GM21447 (cell line): ENCODE measurements at regions not wholly inside any gene's neighbourhood (a gene's known extent, or its start where the extent isn't known, plus 50 kb on each side); places are given as distances from the start of the nearest gene placed in this dataset.
"Not testable (repeated sequence)": the region's sequence is repeated elsewhere in the genome, so short reads cannot be mapped to it uniquely, and the experiment has no call there.

Source experiments
- ATAC-seq: cut with Tn5 transposase; IDR thresholded peaks from one replicate; pipeline ENCODE4 v1.9.1; 2021; ENCODE audit not compliant: unreplicated experiment

GRCh38 chr1:200496937-200497336 lies 87.1 kb upstream of the ZNF281 start:
- ATAC-seq, result no peak

DNA sequence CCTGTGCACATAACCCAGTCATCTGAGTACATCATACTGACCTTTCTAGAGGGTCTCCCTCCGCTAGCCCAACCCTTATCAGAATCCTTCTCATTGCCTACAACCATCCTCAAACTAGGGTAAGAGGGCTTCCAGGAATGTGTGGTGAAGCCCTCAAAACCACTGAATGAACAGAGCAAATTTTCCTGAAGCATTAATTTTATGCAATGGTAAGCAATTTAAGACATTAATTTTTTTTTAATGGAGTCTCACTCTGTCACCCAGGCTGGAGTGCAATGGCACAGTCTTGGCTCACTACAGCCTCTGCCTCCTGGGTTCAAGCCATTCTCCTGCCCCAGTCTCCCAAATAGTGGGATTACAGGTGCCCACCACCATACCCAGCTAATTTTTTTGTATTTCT lies 86.1 kb upstream of the ZNF281 start:
- ATAC-seq, result no peak

GRCh38 chr1:200493344-200493743 lies 83.5 kb upstream of the ZNF281 start:
- ATAC-seq, result no peak

DNA sequence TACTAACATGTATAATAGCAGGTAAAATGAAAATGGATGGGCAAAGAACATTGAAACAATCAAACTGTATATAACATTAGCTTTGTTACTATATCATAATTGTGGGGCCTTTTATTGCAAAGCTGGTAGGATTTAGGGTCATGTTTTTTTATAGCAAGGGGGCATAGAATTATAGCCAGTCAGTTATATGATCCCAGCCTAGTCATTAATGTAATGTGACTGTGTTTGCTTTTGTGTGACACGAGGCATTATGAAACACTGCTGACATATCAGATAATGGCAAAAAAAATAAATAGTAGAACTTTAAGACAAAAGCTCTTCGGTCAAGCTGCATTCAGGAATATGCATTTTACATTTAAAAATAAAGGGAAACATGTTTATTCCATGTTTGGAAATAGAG lies 81.3 kb upstream of the ZNF281 start:
- no peak for ATAC-seq

DNA sequence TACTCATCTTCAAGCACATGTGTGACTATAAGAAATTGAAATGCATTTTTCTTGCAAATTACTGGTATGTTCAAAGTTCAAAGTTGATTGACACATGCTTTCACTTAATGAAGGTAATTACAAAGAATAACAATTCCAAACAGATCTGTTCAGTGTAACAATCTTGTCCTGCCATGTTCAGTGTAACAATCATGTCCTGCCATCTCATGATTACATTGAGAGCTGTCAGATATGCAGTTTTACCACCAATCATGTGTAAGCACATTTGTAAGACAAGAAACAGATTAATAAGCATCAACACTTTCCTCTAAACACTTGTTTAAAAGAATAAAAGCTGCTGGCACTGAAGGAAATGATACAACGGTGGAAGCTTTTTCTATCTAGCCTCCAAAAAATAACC lies 80.3 kb upstream of the ZNF281 start:
- no peak for ATAC-seq

DNA sequence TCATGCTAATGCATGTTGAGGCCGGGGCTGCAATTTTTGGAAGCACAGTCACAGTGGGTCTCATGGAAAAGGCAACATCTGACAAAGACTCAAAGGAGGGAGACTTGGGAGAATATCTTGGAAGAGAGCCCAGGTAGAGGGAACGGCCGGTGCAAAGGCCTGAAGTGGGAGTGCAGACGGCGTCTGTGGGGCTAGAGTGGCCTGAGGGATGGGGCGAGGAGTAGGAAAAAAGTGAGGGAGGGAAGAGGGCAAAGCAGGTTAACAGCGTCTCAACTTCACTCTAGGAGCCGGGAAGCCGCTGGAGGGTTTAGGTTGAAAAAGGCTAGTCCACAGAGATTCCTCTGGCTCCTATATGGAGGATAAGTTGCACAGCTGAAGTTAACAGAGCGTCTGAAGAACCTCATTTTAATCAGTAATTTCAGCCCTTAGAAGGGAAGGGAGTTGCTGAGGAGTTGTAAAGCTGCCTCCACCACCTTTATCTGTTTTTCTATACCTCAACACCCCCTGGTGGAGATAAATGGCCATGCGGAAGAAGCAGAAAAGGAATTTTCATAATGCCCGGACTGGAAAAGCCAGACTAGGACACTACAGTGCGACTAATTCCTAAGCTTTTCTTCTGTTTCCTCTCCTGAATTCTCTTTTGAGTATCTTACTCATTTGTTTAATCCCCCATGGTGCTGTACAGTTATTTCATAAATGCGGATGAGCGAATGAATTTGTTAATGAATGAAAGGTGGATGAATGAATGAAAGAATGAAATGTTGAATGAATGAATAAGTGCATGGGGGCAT lies 78.7 kb upstream of the ZNF281 start:
- peak; percentile 67 for ATAC-seq

DNA sequence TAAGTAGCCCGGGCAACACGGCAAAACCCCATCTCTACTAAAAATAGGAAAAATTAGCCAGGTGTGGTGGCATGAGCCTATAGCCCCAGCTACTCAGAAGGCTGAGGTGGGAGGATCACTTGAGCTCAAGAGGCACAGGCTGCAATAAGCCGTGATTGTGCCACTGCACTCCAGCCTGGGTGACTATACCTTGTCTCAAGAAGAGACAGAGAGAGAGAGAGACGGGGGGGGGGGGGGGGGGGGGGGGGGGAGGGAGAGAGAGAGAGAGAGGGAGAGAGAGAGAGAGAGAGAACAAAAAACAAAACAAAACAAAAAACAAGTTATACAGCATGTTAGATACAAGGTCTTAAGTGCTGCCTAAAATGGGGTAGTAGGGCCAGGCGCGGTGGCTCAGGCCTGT lies 77.8 kb upstream of the ZNF281 start:
- ATAC-seq, result no peak

DNA sequence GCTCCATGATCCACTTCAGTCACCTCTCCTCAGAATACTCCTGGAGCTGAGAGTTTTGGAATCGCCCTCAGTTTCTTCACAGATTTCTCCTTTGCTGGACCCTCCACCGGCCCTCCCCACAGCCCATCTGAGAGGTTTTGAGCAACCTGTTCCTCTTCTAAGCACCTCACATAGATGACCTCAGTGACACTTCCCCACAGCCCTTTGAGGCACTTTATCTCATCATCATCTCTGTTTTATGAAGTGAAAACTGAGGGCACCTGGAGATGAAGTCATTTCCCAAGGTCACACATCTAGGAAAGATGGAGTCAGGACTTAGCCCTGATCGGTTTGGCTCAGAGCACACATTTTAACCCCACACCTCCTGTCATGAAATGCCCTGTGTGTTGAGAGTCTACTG lies 76.8 kb upstream of the ZNF281 start:
- no peak for ATAC-seq

GRCh38 chr1:200484438-200484946 lies 74.7 kb upstream of the ZNF281 start:
- not testable (repeated sequence) for ATAC-seq

DNA sequence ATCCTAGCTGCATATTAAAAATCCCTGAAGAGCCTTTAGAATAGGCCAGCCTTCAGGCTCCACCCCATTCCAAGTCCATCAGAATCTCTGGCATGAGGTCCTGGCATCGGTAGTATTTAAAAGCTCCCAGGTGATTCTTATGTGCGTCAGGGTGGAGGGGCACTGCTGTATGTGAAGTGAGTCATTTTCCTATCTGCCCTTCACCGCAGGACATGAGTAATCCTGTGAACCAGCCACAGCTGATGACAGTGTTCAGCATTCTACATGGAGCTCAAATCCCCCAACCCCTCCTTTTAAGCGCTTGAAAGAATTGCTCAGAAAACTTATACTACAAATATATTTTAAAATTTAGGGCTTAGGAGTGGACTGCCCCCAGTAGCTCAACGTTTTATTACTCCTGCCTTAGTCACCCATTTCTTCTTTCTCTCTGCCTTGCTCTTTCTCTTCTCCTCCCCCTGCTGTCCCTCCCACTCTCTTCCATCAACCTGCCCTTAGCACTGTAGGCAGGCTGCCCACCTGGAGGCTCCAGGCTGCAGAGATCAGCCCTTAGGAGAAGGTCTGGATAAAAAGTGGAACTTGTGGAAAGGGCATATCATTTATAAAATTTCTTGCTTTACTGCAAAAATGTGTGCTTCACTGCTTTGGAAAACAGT lies 73.8 kb upstream of the ZNF281 start:
- peak; percentile 99 for ATAC-seq

GRCh38 chr1:200480964-200481363 lies 71.1 kb upstream of the ZNF281 start:
- ATAC-seq, result no peak

DNA sequence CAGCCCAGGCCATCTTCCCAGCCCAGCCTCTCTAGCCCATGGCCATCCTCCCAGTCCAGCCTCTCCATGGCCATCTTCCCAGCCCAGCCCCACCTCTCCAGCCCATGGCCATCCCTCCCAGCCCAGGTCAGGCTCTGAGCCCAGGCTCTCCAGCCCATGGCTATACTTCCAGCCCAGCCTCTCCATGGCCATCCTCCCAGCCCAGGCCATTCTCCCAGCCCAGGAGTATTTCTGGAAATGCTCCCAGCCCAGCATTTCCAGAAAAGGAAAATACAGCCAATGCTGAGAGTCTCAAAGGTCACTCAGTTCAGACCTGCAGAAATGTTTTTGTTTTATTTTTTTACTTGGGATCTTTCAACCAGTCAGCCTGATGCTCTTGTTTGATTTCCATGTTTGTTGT lies 70.0 kb upstream of the ZNF281 start:
- ATAC-seq, result no peak

- no peak for ATAC-seq
Measured at GRCh38 chr1:200478945-200479558, 69.2 kb upstream of the ZNF281 start.

DNA sequence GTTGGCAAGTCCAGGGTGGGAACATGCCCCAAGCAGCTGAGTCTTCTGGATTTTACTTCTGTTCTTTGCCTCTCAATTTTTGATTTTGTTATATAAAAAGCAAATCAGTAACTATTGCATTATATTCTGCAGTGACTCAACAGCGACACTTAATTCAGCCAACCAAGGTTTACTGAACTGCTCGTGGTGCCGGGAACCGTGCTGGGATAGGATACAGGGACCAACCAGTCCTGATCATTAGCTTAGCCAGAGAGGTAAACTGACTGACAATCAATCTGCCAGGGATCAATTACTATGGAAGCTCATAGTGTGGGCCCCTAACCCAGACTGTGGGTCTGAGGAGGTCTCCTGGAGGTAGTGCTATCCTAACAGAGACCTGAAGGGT lies 68.4 kb upstream of the ZNF281 start:
- ATAC-seq, result no peak

DNA sequence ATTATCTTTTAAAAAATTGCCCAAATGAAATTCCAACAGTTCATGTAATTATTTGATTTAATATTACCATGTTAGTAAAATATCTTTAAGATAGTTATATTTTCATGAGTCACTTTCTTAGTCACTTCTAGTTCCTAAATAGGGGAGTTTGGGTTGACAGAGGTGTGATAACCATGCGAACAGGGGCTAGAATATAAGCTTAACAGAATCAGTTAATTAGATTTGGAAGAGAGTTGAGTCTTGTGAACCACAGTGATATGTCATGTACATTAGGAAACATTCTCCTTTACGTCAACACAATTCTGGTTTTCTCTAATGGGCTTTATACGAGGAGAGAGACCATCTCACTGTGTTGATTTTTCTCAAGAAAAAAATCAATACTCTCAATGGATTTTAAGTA lies 64.8 kb upstream of the ZNF281 start:
- no peak for ATAC-seq

DNA sequence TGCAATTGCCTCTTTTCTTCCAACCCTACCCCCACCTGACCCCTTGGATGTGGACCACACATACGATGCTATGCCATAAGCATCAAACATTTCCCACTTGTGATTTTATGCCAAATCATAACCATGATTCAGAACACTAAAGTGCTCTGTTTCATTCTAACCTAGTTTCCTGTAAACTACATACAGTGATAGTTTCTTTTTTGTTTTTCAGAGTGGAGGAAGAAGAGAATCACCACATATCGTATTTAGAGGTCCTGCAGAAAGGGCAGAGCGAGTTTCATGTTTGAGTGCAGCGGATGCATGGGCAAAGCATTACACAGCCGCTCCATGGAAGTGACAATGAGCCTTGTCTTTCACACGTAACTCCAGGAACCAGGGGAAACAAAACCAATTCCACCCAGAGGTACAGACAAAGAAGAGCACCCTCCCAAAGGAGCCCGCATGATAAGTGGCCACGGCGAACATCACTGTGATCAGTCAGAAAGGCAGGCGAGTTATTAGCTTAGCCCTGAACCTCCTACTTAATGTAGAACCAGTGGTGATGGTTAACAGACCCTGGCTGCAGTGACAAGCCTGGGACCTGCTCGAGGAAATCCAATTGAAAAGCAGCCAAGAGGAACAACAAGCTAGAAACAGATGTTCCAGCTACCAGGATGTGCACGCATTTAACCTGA lies 64.0 kb upstream of the ZNF281 start:
- peak; percentile 89 for ATAC-seq

DNA sequence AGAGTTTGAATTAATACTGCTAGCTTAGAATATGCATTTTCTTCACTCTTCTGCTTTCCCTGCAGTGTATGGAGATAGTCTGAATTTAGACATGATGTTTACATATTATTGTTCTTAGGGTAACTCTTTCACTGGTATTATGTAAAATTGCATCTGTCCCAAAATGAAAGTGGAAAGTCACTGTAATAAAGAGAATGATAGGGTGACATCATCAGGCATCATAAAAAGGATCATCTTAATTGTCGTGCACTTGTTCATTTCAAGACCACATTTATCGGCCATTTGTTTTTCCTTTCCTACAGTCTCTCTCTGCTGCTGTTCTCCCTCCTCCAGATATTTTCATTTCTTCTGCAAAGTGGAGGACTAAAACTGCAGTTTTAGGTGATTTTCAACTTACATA lies 61.9 kb upstream of the ZNF281 start:
- ATAC-seq, result no peak

- ATAC-seq, result no peak
Measured at GRCh38 chr1:200468264-200469001, 58.6 kb upstream of the ZNF281 start.

DNA sequence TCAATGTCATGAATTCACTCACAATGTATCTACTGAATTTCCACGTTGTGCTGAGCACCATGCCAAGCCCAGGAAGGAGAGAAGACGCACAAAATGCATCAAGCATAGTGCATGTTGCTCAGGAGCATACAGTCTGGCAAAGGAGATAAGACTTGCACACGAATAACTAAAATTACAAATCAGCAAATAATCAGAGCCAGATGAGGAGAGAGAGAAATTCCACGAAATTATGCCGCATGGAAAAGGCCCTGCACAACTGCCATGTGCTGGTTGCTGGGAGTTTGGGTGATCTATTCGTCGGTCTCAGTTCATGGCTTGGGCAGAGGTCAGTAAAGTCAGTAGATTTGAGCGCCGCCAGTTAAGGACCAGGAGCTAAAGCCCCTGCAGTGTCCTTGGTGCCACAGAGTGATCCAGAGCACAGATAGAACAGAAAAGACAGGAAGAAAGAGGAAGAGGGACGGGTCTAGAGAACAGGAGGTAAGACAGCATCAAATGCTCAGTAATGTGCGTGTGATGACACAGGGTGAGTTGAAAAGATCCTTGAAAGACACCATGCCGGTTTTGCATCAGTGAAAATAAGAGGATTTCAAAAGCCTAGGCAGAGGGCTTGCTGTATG lies 55.1 kb upstream of the ZNF281 start:
- no peak for ATAC-seq
